ENCODE measurements at regions not wholly inside any gene's neighbourhood (a gene's known extent, or its start where the extent isn't known, plus 50 kb on each side); places are given as distances from the start of the nearest gene placed in this dataset.
A peak's percentile ranks its signal among the peaks of the same experiment; 100 is the strongest.

- intact Hi-C loops (cut with DNase I), result no loop called here
These were observed 434.3 kb downstream of the TBC1D32 start for GRCh38 chr6:120899932-120900331.

GRCh38 chr6:120894077-120894476 is 440.2 kb downstream of the TBC1D32 start:
- H3K27me3 ChIP-seq, result no peaks in the 10 kb centered on the region
- H3K4me3 ChIP-seq, result no peak overlapping the region
- intact Hi-C loops (cut with DNase I), result no loop called here
- ATAC-seq, result no peak
- TF ChIP-seq CTCF (IDR thresholded peaks at IDR 0.05), result no peak
- H3K36me3 ChIP-seq, result no peaks in the 10 kb centered on the region
- H3K9me3 ChIP-seq, result peaks cover 12% of the 10 kb centered on the region
- no peaks in the 10 kb centered on the region for H3K4me1 ChIP-seq
- DNase-seq, result no peak
- H3K27ac ChIP-seq, result no peak overlapping the region

More at GRCh38 chr6:120899932-120900331, 434.3 kb downstream of the TBC1D32 start:
- Histone ChIP-seq H3K27ac (no peak overlapping the region), H3K27me3 (no peaks in the 10 kb centered on the region), H3K36me3 (no peaks in the 10 kb centered on the region), H3K9me3 (no peaks in the 10 kb centered on the region), H3K4me3 (no peak overlapping the region), H3K4me1 (no peaks in the 10 kb centered on the region)
- DNase-seq (no peak), ATAC-seq (no peak)
- no peak for TF ChIP-seq CTCF (IDR thresholded peaks at IDR 0.05)

DNA sequence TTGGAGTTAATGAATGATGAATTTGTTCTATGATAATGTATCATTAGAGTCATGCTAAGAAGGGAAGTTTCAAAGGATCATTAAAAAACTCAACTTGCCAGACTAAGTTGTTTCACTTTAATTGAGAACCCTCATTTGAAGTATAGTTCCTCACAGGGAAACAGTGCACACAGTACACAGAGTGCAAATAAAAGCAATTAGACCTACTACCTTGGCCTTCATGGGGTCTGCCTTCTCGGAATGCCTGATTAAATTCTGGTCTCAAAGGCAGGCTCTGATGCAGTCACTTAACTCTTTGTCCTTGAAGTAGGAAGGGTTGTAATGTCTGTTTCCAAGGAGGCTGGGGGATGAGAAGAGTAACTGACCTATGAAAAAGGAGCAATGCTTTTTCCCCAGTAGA is 457.3 kb downstream of the TBC1D32 start:
- H3K4me1 ChIP-seq, result no peaks in the 10 kb centered on the region
- no peaks in the 10 kb centered on the region for H3K27me3 ChIP-seq
- H3K36me3 ChIP-seq, result no peaks in the 10 kb centered on the region
- no peak for TF ChIP-seq CTCF (IDR thresholded peaks at IDR 0.05)
- DNase-seq (no peak), ATAC-seq (no peak)
- no peak overlapping the region for H3K4me3 ChIP-seq
- no peaks in the 10 kb centered on the region for H3K9me3 ChIP-seq
- intact Hi-C loops (cut with DNase I), result no loop called here
- H3K27ac ChIP-seq, result no peak overlapping the region

GRCh38 chr6:120876424-120876823 is 457.9 kb downstream of the TBC1D32 start:
- H3K27me3 ChIP-seq, result no peaks in the 10 kb centered on the region
- no peak for TF ChIP-seq CTCF (IDR thresholded peaks at IDR 0.05)
- DNase-seq, result no peak
- H3K4me1 ChIP-seq, result no peaks in the 10 kb centered on the region
- no peaks in the 10 kb centered on the region for H3K36me3 ChIP-seq
- no peak overlapping the region for H3K4me3 ChIP-seq
- ATAC-seq, result no peak
- intact Hi-C loops (cut with DNase I), result no loop called here
- H3K27ac ChIP-seq, result no peak overlapping the region
- H3K9me3 ChIP-seq, result no peaks in the 10 kb centered on the region

GRCh38 chr6:120875900-120876299 is 458.4 kb downstream of the TBC1D32 start:
- Histone ChIP-seq H3K27me3 (no peaks in the 10 kb centered on the region), H3K4me3 (no peak overlapping the region), H3K4me1 (no peaks in the 10 kb centered on the region), H3K36me3 (no peaks in the 10 kb centered on the region), H3K9me3 (no peaks in the 10 kb centered on the region), H3K27ac (no peak overlapping the region)
- DNase-seq, result no peak
- intact Hi-C loops (cut with DNase I), result no loop called here
- no peak for ATAC-seq
- TF ChIP-seq CTCF (IDR thresholded peaks at IDR 0.05), result no peak

DNA sequence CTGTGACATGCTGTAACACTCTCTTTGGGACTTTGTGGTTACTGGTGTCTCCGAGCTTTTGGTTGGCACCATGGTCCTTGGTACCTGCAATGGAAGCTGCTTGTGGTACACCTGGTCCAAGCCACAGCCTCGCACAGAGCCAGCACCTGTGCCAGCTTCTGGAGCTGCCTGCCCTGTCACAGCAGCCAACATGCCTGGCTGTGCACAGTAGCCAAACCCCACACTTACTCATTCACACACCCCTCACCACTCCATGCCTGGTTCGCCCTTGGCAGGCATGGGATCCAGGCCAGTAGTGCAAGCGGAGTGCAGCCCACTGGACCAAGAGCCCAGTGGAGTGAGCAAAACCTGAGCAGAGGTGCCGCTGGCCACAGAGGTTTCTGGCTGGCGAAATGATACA is 459.9 kb downstream of the TBC1D32 start:
- Histone ChIP-seq H3K36me3 (no peaks in the 10 kb centered on the region), H3K27me3 (no peaks in the 10 kb centered on the region), H3K9me3 (no peaks in the 10 kb centered on the region), H3K4me3 (no peak overlapping the region), H3K4me1 (no peaks in the 10 kb centered on the region), H3K27ac (no peak overlapping the region)
- intact Hi-C loops (cut with DNase I), result no loop called here
- DNase-seq (no peak), ATAC-seq (peak; percentile 17)
- TF ChIP-seq CTCF (IDR thresholded peaks at IDR 0.05), result no peak

All from upper lobe of right lung (tissue), 1 donor.